ENCODE measurements at regions not wholly inside any gene's neighbourhood (a gene's known extent, or its start where the extent isn't known, plus 50 kb on each side); places are given as distances from the start of the nearest gene placed in this dataset.
A peak's percentile ranks its signal among the peaks of the same experiment; 100 is the strongest.

- no peak for DNase-seq
Measured at GRCh38 chr10:113293167-113293566, 259.7 kb upstream of the HABP2 start.

GRCh38 chr10:113294868-113295267 is 258.0 kb upstream of the HABP2 start:
- DNase-seq: no peak

GRCh38 chr10:113297226-113297625 is 255.6 kb upstream of the HABP2 start:
- no peak for DNase-seq

- no peak for DNase-seq
Measured at GRCh38 chr10:113298616-113299015, 254.2 kb upstream of the HABP2 start.

- no peak for DNase-seq
Measured at GRCh38 chr10:113300201-113300600, 252.7 kb upstream of the HABP2 start.

GRCh38 chr10:113300617-113301016 is 252.2 kb upstream of the HABP2 start:
- no peak for DNase-seq

GRCh38 chr10:113301342-113301984 is 251.4 kb upstream of the HABP2 start:
- no peak for DNase-seq

GRCh38 chr10:113302062-113302461 is 250.8 kb upstream of the HABP2 start:
- DNase-seq: no peak

- no peak for DNase-seq
Measured at GRCh38 chr10:113303544-113304146, 249.2 kb upstream of the HABP2 start.

GRCh38 chr10:113304726-113305125 is 248.1 kb upstream of the HABP2 start:
- no peak for DNase-seq

GRCh38 chr10:113305871-113306270 is 247.0 kb upstream of the HABP2 start:
- DNase-seq: no peak

GRCh38 chr10:113309791-113310190 is 243.1 kb upstream of the HABP2 start:
- no peak for DNase-seq

GRCh38 chr10:113310347-113310746 is 242.5 kb upstream of the HABP2 start:
- DNase-seq: no peak

- DNase-seq: no peak
Measured at GRCh38 chr10:113313048-113313602, 239.7 kb upstream of the HABP2 start.

- no peak for DNase-seq
Measured at GRCh38 chr10:113313722-113314121, 239.1 kb upstream of the HABP2 start.

GRCh38 chr10:113316506-113316905 is 236.3 kb upstream of the HABP2 start:
- no peak for DNase-seq

- peak; percentile 52 for DNase-seq
Measured at GRCh38 chr10:113317489-113317888, 235.4 kb upstream of the HABP2 start.

GRCh38 chr10:113319479-113319878 is 233.4 kb upstream of the HABP2 start:
- no peak for DNase-seq

GRCh38 chr10:113320211-113320610 is 232.6 kb upstream of the HABP2 start:
- no peak for DNase-seq

- DNase-seq: no peak
Measured at GRCh38 chr10:113320987-113321386, 231.9 kb upstream of the HABP2 start.

- DNase-seq: no peak
Measured at GRCh38 chr10:113322843-113323242, 230.0 kb upstream of the HABP2 start.

GRCh38 chr10:113323985-113324384 is 228.9 kb upstream of the HABP2 start:
- DNase-seq: no peak

GRCh38 chr10:113326160-113327111 is 226.4 kb upstream of the HABP2 start:
- peak; percentile 50 for DNase-seq

Measured in eye (tissue), 1 donor.